GM12874 (cell line): ENCODE measurements at regions not wholly inside any gene's neighbourhood (a gene's known extent, or its start where the extent isn't known, plus 50 kb on each side); places are given as distances from the start of the nearest gene placed in this dataset.

Experiments
- TF ChIP-seq, protein P1 (sequence below): IDR thresholded peaks from 2 replicates; pipeline ENCODE4 v1.5.1; 2011; ENCODE audit warnings: low read depth, mild to moderate bottlenecking, control low read depth, low read length, moderate library complexity; ENCODE audit not compliant: insufficient read depth

DNA sequence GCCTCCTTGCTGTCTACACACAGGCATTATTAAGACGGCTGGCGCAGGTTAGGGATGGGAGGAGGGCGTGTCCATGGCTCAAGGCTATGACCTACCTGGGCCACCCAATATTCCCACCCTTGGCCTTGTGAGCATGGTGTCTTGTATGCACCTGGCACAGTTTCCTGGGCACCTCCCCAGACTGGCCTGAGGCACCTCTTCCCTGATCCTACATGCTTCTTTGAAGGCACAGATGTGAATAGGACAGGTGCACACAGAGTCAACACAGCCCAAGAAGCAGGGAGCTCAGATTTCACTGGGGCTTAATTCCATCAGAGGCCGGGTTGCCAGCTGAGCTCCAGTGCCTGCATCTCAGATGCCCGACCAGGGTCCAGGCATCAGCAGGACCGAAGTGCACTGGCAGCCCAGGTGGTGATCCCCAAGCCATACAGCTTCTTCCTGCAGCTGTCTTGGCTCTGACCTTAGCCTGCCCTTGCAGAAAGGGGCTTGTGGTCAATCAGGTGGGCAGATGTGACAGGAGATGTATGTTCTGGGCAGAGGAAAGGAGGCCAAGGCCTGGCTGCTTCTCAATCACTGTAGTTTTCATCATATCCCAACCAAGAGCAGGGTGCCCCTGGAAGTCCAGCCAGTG is 287.7 kb downstream of the CLIC5 start:
- TF ChIP-seq, protein P1, sequence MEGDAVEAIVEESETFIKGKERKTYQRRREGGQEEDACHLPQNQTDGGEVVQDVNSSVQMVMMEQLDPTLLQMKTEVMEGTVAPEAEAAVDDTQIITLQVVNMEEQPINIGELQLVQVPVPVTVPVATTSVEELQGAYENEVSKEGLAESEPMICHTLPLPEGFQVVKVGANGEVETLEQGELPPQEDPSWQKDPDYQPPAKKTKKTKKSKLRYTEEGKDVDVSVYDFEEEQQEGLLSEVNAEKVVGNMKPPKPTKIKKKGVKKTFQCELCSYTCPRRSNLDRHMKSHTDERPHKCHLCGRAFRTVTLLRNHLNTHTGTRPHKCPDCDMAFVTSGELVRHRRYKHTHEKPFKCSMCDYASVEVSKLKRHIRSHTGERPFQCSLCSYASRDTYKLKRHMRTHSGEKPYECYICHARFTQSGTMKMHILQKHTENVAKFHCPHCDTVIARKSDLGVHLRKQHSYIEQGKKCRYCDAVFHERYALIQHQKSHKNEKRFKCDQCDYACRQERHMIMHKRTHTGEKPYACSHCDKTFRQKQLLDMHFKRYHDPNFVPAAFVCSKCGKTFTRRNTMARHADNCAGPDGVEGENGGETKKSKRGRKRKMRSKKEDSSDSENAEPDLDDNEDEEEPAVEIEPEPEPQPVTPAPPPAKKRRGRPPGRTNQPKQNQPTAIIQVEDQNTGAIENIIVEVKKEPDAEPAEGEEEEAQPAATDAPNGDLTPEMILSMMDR: no peak

DNA sequence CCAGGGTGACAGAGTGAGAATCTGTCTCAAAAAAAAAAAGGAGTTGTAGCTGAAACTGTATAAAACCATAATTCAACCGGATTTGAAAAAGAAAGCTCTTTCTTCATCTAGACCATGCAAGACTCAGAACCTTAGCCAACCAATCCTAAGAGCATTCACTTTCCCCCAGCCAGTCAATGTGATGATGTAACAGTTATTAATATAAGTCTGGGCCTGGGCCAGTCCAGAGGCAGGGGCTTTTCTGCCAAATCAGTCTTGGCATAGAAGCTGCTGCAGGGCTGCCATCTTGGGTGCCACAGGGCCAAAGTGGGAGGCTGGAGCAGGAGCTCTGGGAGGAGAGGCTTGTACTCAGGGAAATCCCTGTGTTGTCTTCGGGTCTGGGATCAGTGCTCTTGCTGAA is 288.4 kb downstream of the CLIC5 start:
- TF ChIP-seq, protein P1: no peak

DNA sequence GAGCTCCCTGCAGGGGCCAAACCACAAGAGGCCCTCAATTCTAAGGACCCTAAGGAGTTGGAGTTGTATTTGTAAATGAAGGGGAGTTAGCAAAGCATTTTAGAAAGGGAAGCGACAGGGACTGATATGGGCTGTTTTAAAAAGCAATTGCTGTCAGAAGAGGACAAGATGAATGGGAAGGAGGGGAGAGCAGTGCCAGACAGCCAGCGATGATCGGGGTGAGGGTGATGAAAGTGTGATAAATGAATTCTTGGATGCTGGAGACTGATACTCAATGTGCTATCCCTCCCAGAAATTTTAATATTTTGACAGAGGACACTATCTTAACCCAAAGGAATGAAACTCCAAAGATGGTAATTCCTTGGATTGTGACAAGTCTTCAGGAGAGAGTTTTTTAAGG is 289.2 kb downstream of the CLIC5 start:
- TF ChIP-seq, protein P1: no peak

DNA sequence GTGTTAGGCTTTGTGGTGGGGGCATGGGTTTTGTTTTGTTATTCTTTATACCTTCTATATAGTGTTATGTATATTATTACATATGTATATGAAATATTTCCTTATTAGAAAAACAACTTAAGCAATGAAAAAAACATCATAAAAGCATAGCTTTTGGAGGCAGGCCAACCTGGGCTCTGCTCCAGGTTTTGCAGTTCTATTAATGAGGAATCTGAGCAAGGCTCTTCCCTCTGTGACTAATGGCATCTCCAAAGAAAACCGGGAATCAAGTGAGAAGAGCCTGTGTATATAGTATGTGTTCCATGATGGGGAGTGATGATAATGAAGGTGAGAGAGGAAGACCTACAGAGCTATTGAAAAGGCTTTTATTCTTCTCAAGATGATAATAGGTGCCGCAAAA is 291.1 kb downstream of the CLIC5 start:
- TF ChIP-seq, protein P1: no peak

DNA sequence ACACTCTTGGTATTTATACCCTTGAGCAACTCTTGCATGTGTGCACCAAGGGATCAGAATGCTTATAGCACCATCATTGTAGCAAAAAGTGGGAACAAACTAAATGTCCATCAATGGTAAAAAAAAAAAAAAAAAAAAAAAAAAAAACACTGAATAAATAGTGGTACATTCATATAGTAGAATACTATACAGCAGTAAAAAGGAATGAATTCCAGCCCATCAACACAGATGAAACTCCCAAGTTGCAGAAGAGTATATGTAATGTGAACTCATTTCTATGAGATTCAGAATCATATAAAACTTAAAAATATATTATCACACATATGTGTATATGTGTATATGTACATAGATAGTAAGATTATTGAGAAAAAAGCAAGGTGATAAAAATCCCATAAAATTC is 291.6 kb downstream of the CLIC5 start:
- TF ChIP-seq, protein P1: no peak

DNA sequence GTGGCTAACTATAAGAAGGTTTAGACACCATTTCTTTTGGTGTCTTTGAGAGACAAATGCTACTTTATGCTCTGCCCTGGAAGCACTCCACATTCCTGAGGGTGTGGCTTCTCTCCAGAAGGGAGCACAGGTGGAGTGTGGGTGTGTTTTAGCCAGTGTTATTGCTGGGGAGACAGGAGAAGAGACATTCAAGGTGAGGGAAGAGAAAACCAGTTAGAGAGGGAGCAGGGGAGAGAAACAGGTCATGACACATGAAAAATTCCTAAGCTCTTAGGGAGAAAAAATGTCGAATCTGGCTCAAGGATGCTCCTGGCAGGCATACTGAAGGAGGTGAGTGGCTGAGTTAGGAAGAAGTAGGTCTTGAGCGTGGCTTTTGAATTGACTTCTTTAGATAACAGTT is 292.8 kb downstream of the CLIC5 start:
- TF ChIP-seq, protein P1: no peak

DNA sequence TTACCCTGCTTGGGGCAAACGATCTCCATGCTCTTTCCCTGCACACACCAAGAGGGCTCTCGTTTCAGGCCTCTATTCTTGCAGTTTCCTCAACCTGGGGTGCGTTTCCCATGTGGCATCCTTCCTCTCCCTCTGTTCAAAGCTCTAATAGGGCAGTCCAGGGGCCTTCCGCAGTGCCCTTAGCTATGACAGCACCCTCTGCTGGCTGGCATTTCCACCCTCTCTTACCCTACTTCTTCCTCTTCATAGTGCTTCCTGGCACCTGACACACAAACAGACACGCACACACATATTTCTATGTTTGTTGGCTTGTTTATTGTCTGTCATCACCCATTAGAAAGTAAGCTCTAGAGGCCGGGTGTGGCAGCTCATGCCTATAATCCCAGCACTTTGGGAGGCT is 294.0 kb downstream of the CLIC5 start:
- TF ChIP-seq, protein P1: no peak
